Adrenal gland (tissue), 9 donors: ENCODE measurements at regions not wholly inside any gene's neighbourhood (a gene's known extent, or its start where the extent isn't known, plus 50 kb on each side); places are given as distances from the start of the nearest gene placed in this dataset.

ENCODE experiments used
- DNase-seq, 7 donors: peaks; one replicate each; pipeline ENCODE4 v3.0.0-alpha.2; 2019 to 2020
- H3K27ac ChIP-seq, 5 donors: fragments of 200-600 bp; sonication (generic) in 4 of 5; 1 replicate in 3 of 5; 2 replicates in 2 of 5; pipeline versions ENCODE4 v1.5.1 to v1.8.0; 2016 to 2020; ENCODE audit warnings: mild to moderate bottlenecking in 1 of 5
- H3K27me3 ChIP-seq: fragments of 200-600 bp; 2 replicates; pipeline ENCODE4 v1.8.0; 2021
- H3K36me3 ChIP-seq, 2 donors: fragments of 200-600 bp; replicated peaks in 1 of 2; 1 replicate in 1 of 2; 2 replicates in 1 of 2; pipeline versions ENCODE4 v1.5.1 to v1.8.0; 2018 to 2022
- H3K4me1 ChIP-seq, 2 donors: fragments of 200-600 bp; replicated peaks in 1 of 2; 1 replicate in 1 of 2; 2 replicates in 1 of 2; pipeline versions ENCODE4 v1.5.1 to v1.8.0; 2018 to 2021
- H3K4me3 ChIP-seq, 4 donors: fragments of 200-600 bp; sonication (generic) in 3 of 4; one replicate each; pipeline ENCODE4 v1.5.1; 2016 to 2018
- H3K9me3 ChIP-seq, 3 donors: fragments of 200-600 bp; sonication (generic) in 1 of 3; replicated peaks in 1 of 3; 1 replicate in 2 of 3; 2 replicates in 1 of 3; pipeline versions ENCODE4 v1.5.1 to v1.8.0; 2016 to 2021
- CTCF ChIP-seq, 6 experiments: fragments of 450-650 bp in 4 of 6; fragments of 200-600 bp in 2 of 6; sonication (generic) in 1 of 6; IDR thresholded peaks; 1 replicate in 5 of 6; 2 replicates in 1 of 6; pipeline versions ENCODE4 v1.5.1 to v1.8.0; 2016 to 2021; ENCODE audit warnings: antibody characterized with exemption in 6 of 6, mild to moderate bottlenecking in 2 of 6, moderate library complexity in 1 of 6
- POLR2A ChIP-seq, 2 donors: fragments of 450-650 bp; IDR thresholded peaks; one replicate each; pipeline ENCODE4 v1.6.1; 2017; ENCODE audit warnings: antibody characterized with exemption in 2 of 2, mild to moderate bottlenecking in 2 of 2, moderate library complexity in 1 of 2
- WGBS, 4 donors: extraction: QIAGEN DNeasy Blood & Tissue Kit in 2 of 4; methylation state at CpG; one replicate each; pipeline versions ENCODE4 v1.1.5 to v1.1.7; 2013 to 2017; 5-methylcytosine and 5-hydroxymethylcytosine counted together
- intact Hi-C, 2 donors: fragments of 100-400 bp; cut with DNase I; formaldehyde crosslinking; loops; one replicate each; pipeline versions ENCODE4 v1.14.1 to v1.15.0; 2022 to 2023
- donor health status: healthy with polysubstance abuse.
- donor health status: Bipolar disorder and iron deficiency.
- donor health status: DM: yes; HTN: yes; CAD: no.
- donor health status: DM: no; HTN: no; CAD: no.
- donor health status: DM: no; HTN: no; CAD: no.

- intact Hi-C loops = no loop called here
- TF ChIP-seq POLR2A (IDR thresholded peaks at IDR 0.05) = no peak
- TF ChIP-seq CTCF (IDR thresholded peaks at IDR 0.05) = no peak
- WGBS, 4 donors = 86 to 94% (median 90%) methylated on average over 2 of the region's 2 CpGs
- H3K27ac ChIP-seq = no peak overlapping the region
- H3K27me3 ChIP-seq = no peaks in the 10 kb centered on the region
- no peaks in the 10 kb centered on the region for H3K36me3 ChIP-seq
- no peaks in the 10 kb centered on the region for H3K9me3 ChIP-seq
- H3K4me3 ChIP-seq = no peak overlapping the region
- no peaks in the 10 kb centered on the region for H3K4me1 ChIP-seq
- no peak for DNase-seq
Measured at GRCh38 chr18:39653221-39653620, 2087.6 kb upstream of the CELF4 start.

GRCh38 chr18:39648616-39649015, 2083.0 kb upstream of the CELF4 start:
- Histone ChIP-seq H3K4me1 (no peaks in the 10 kb centered on the region), H3K27me3 (no peaks in the 10 kb centered on the region), H3K4me3 (no peak overlapping the region), H3K36me3 (no peaks in the 10 kb centered on the region), H3K9me3 (no peaks in the 10 kb centered on the region), H3K27ac (no peak overlapping the region)
- 84 to 95% (median 89%) methylated on average over 1 of the region's 1 CpG for WGBS, 4 donors
- DNase-seq = no peak
- TF ChIP-seq CTCF (IDR thresholded peaks at IDR 0.05) (no peak), POLR2A (IDR thresholded peaks at IDR 0.05) (no peak)
- intact Hi-C loops = no loop called here

GRCh38 chr18:39647627-39648534, 2082.3 kb upstream of the CELF4 start:
- H3K36me3 ChIP-seq = no peaks in the 10 kb centered on the region
- no peak overlapping the region for H3K4me3 ChIP-seq
- no peaks in the 10 kb centered on the region for H3K27me3 ChIP-seq
- no peak for TF ChIP-seq CTCF (IDR thresholded peaks at IDR 0.05)
- WGBS, 4 donors = 43 to 48% (median 45%) methylated on average over 4 of the region's 4 CpGs
- intact Hi-C loops = no loop called here
- no peak overlapping the region for H3K27ac ChIP-seq
- H3K9me3 ChIP-seq = no peaks in the 10 kb centered on the region
- no peaks in the 10 kb centered on the region for H3K4me1 ChIP-seq
- no peak for DNase-seq

GRCh38 chr18:39638224-39638623, 2072.6 kb upstream of the CELF4 start:
- no peaks in the 10 kb centered on the region for H3K4me1 ChIP-seq
- H3K4me3 ChIP-seq = no peak overlapping the region
- no peak for DNase-seq
- intact Hi-C loops = no loop called here
- no peaks in the 10 kb centered on the region for H3K27me3 ChIP-seq
- H3K9me3 ChIP-seq = no peaks in the 10 kb centered on the region
- no peak for TF ChIP-seq POLR2A (IDR thresholded peaks at IDR 0.05)
- TF ChIP-seq CTCF (IDR thresholded peaks at IDR 0.05) = no peak
- no peaks in the 10 kb centered on the region for H3K36me3 ChIP-seq
- no peak overlapping the region for H3K27ac ChIP-seq
- WGBS, 4 donors = 71 to 81% (median 78%) methylated on average over 1 of the region's 1 CpG
